ENCODE measurements at regions not wholly inside any gene's neighbourhood (a gene's known extent, or its start where the extent isn't known, plus 50 kb on each side); places are given as distances from the start of the nearest gene placed in this dataset.

DNA sequence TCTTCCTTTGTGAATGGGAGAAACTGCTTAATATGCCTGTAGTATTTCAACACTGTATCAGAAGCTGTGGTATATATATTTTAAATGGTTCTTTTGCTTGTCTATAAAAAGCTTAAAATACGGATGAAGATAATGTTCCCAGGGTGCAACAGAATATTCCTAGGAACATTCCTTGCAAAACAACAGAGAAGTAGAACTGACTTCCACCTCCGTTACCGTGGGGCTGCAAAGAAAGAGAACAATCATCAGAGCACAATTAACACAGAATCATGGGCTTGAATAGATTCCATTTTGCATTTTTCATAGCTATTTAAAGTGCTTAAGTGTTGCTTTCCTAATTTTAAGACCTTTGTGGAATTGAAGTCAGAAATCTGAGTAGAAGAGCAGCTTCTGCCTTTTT is 1227.7 kb downstream of the EFNB2 start:
- DNase-seq (ENCODE audit: low read depth), result no peak

DNA sequence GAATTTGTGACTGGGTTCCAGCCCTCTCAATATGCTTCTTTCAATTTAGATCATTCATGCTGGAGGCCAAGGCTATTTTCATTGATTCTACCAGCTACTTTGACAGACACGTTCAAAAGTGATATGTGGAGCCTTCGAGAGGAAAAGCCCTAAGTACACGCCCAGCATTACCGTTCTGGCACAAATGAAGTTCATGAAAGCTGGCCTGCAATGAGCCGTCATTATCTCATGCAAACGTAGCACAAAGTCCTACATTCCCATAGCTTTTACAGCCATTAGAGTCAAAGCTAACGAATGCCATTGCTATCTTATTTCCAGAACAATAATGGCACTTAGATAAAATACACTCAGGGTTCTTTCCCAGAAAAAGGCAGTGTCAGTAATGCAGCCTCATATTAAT is 1237.6 kb downstream of the EFNB2 start:
- DNase-seq (ENCODE audit: low read depth), result no peak

DNA sequence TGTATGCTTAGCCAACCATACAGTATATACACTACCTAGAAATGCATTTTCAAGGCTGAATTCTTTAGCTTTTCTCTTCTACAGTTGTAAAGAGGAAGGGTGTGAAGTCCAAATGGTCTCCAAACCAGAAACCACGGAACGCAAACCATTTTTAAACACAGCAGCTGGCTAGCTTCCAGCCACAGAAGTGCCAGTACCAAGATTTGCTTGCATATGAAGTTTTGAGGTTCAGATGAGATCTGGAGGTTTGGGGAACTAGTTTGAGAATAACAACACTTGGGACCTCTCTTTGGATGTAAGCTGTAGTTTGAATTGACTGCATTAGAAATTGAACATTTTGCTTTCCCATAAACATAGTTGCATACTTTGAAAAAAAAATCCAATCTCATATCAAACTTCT is 1243.5 kb downstream of the EFNB2 start:
- no peak for DNase-seq (ENCODE audit: low read depth)

DNA sequence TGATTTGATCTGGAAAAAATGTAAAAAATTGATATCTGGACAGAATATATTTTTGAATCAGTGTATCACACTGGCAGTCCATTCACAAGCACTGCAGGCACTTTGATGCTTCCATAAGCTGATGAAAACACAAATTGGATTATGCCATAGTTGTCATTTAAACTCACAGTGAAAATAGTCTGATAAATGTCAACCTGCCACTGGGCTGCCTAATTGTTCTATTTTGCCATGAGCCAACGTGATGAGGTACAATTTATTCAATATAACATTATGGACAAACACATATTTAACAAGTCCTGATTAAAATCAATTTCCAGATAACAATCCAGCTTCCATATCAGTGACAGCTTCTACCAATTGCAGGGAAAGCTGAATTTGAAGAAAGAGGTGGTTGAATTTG is 1244.9 kb downstream of the EFNB2 start:
- DNase-seq (ENCODE audit: low read depth), result no peak

DNA sequence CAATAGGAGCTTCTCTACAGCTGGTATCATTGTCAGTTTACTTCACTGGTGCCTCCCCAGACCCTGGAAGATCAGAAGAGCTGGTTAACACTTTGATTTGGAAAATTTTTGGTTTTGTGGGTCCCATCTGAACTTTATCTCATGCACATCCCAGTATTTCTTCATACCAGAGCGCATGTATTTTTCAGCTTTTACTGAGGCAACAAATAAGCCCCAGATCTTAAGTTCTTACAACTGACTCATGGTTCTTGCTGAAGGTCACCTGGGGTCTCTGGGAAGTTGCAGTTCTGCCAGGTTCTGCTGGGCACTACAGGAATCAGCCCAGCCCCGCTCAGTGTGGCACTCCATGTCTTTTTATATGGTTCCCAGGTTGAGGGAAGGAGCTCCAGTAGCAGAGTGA is 1249.9 kb downstream of the EFNB2 start:
- DNase-seq (ENCODE audit: low read depth), result no peak

DNA sequence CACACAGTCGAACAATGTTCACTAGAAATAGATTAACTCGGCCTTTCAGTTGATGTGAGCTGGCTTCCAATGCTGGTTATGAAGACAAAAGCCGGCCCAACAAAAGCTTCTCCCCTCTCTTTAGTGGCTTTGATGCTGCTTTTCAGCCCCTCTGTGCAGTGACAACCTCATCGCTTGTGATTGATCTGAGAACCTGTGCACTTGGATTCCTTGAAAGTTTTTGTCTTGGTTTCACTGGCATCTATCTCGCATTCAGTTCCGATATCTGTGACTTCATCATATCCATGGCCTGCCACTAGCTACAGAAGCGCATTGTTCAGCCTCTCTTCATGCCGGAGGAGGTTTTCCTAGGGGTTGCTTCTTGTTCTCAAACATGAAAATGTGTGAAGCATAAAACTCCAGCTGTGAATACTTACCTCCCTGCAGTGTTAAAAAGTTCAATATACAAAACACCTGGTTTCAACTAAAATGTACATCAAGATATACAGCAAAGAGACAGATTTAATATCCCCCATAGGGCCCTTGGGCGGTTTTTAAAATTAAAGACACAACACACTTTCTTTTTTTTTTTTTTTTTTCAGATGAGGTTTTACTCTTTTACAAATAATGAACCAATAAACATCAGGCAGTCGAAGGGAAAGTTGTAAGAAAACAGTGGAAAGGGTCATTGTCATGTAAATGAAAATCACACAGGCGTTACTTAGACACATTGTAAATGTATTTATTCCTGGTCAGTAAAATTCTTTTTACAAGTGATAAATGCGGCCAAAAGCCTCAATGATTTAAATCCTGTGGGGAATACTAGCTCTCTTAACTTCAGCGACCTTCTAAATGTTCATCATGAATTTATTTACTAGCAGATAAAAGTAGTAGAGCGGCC is 1252.8 kb downstream of the EFNB2 start:
- no peak for DNase-seq (ENCODE audit: low read depth)

DNA sequence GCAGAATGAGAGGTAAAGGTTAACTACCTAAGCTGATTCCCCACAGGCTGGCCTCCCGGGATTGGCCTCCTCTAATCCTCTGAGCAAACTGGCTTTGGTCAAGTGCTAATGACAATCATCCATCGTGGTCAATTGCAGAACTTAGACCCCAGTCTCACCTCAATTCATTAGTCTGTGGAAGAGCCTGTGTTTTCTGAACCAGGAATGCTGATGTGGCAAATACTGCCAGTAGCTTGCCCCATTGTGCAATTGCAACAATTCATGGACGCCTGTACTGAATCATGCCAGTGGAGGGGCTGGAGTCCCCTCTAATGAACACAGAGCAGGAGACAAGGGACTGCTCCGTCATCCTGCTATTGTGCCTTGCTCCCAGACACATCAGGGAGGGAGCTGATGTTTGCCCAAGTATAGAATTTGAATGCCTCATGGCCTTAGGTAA is 1256.5 kb downstream of the EFNB2 start:
- DNase-seq (ENCODE audit: low read depth), result no peak

DNA sequence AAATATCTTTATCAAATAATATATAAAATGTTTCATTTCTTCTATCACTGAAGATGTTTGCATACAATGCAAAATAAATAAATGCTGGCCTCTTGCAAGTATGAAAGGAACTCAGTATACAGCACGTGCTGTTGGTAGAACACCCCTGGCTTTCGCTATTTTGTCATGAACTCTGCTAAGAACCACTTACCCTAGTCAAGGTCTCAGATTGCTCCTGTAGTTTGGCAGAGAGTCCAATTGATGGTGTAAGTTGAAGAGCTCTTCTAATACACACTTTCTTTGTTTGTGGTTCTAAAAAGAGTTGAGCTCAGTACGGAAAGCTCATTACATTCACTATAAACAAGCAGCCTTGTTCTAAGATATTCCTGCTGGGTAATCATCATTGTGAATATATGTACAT is 1258.9 kb downstream of the EFNB2 start:
- DNase-seq (ENCODE audit: low read depth), result no peak

DNA sequence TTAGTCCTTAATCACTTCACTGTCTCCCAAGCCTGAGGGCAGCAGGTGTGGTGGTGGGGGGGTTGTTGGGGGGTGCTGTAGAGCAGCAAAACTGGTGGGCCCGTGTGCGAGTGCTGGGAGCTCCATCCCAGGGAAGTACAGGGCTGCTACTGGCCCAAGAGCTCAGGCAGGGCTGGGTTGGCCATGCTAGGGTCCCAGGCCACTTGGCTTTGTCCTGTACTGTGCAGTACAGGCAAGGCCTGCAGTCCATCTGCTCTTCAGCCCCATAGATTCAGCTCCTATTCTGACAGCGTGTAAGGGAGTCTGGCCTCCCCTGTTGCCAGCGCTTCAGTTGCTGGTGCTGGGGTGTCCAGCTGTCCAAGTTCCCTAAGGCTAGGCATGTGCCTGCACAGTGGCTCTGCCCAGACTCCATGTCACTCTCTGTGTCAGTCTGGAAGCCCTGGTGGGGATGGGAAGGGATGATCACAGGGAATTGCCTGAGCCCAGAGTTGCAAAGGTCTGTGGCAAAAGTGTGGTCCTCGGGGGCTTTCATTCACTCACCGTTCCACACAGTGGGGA is 1261.7 kb downstream of the EFNB2 start:
- no peak for DNase-seq (ENCODE audit: low read depth)

DNA sequence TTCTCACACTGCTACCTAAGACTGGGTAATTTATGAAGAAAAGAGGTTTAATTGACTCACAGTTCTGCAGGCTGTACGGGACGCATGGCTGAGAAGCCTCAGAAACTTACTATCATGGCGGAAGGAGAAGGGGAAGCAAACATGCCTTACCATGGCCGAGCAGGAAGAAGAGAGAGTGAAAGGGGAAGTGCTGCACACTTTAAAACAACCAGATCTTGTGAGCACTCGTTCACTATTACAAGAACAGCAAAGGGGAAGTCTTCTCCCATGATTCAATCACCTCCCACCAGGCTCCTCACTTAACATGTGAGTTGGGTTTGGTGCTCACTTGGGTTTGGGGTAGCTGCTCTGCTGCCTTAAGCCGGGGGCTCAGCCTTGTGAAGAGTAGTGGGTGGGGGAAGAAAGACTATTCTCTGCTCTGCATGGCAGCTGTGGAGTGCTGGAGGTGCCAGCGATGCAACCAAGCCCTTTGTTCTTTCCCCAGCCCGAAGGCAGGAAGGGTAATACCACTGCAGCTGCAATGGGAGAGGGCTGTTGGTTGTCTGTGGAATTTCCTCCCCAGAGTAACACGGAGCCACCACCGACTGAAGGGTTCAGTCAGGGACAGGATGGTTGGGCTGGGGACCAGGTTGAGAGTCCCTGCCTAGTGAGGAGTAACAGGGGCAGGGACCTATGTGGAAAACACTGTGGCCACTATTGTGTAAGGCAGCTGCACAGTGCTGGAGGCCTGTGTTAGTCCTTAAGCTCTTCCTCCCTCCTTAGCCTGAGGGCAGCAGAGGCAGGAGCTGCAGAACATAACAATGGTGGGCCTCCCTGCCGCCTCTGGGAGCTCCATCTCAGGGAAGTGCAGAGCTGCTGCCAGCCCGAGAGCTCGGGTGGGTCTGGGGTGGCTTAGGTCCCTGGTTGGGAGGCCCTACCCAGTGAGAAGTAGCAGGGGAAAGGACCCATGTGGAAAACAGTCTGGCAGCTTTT is 1262.5 kb downstream of the EFNB2 start:
- no peak for DNase-seq (ENCODE audit: low read depth)

DNA sequence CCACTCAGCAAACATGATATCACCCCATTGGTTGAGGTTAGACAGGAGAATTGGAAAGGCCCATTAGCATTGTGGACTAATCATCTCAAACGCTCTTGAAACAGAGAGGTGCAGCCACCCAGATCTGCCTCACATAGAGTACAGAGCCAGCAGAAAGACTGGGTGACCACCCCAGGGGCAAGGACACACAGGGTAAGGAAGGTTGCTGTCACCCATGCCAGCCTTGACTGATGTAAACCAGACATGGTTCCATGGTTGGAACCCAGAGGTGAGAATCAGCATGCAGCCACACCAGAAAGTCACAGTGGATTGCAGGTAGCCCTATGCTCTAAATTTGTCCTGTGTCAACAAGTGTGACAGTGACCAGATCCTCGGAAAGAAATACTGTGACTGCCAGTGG is 1268.8 kb downstream of the EFNB2 start:
- no peak for DNase-seq (ENCODE audit: low read depth)

DNA sequence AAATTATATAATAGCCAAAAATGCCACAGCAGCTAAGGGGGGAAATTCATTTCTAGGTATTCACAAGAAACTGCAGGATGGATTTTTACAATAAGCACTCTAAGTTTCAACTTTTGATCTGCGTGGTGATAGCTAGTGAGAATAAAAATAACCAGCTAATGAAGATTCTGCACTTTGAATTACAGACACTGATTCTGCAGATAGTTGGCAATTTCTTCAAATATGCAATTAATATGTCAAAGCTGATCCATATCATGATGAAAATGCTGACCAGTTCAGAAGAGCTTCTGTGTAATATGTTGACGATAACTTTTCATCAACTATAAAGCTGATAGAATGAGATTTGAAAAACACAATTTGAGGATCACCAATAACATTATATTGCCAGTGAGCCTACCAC is 1272.9 kb downstream of the EFNB2 start:
- no peak for DNase-seq (ENCODE audit: low read depth)

DNA sequence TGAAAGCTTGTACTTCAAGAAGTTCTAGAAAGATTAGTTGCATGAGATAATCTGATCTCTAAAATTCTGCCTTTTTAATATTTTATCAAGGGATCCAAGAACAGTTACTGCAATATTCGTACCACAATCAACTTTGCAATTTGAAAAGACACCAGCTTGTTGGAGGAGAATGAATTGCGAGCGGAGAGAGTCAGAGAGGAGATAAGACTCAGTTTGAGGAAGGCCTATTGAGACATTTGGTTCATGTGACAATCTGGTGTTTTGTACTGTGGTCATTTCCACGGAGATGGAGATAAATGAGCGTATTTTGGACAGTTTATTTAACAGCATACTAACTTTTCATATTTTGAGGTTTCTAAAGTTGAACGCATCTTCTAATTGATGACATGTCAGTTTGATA is 1276.0 kb downstream of the EFNB2 start:
- no peak for DNase-seq (ENCODE audit: low read depth)

DNA sequence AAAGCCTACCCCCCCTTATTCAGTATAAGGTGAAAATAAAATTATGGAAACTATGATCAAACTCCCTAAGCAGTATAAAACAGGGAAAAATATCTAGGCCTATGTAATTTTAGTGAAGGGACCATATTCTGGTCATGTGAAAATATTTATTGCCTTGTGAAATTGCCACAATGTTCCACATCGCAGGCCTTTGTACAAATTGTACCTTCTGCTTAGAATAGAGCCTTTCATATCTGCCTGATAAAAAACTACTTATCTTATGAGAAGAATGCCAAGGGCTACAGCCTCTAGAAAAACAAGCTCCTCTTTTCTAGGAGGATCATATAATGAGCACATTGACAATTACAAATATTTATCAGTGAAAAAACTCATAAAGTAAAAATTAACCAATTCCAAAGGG is 1280.0 kb downstream of the EFNB2 start:
- no peak for DNase-seq (ENCODE audit: low read depth)

DNA sequence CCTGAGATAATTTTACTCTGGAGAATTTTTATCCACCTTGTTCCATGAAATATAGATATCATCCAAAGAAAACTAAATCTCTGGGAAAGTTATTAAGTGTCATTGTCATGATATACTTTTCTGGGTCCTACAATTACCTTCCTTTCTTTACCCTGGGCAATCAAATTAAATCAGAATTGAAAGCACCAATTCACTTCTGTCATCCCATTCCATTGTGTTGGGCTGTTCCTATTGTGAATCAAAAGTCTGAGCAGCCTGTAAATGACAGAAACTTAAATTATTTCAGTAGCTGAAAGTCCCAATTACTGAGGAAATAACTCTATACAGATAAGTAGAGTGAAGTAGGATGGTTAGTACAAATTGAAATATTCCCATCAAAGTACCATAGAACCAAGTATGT is 1284.2 kb downstream of the EFNB2 start:
- no peak for DNase-seq (ENCODE audit: low read depth)

DNA sequence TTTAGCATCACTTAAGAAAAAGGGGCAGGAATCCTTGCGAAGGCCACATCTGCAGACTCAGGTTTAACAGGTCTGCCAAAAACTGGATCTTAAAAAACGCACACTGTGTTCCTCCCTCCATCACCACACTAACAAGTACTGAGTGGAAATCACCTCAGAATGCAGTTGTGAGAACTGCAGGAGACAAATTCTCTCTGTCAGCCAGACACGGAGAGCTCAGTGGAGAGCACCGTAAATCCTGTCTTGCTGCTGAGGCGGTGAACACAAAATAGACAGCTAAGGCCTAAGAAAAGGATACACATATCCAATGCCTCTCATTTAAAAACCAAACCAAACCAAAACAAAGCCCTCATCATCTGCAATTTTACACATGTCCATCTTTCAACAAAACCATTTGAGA is 1287.6 kb downstream of the EFNB2 start:
- DNase-seq (ENCODE audit: low read depth), result no peak

DNA sequence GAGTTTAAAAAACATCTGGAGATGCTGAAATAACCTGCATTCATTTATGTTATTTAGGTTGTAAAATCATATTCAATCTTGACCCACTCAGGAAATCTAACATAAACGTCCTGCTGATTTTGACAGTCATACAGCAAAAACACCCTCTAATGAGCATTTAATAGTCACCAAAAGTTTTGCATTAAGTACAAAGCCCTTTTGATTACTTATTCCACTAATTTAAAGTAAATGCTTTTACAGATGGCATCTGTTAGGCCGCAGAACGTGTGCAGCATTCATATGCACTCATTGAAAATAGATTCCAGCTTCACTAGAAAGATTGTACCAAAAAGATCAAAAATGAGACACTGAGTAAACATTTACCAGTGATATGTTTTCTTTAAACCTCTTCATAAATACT is 1295.1 kb downstream of the EFNB2 start:
- DNase-seq (ENCODE audit: low read depth), result no peak

DNA sequence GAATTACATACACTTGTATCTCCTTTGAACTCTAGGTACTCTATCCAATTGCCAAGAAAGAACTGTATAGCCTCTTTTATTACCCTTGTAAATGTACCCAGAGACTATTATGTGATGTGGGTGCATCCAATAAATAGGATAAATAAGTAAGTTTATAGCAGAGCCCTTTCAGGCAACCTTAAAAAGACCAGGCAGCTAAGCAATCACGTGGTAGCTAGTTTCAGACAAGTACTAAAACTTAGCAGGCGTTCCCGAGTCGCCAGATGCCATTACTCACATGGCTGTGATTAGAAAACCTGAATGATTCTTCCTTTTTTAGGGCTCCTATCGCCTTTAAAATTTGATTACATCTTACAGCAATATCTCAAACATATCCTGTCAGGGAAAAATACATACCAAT is 1303.0 kb downstream of the EFNB2 start:
- DNase-seq (ENCODE audit: low read depth), result no peak

DNA sequence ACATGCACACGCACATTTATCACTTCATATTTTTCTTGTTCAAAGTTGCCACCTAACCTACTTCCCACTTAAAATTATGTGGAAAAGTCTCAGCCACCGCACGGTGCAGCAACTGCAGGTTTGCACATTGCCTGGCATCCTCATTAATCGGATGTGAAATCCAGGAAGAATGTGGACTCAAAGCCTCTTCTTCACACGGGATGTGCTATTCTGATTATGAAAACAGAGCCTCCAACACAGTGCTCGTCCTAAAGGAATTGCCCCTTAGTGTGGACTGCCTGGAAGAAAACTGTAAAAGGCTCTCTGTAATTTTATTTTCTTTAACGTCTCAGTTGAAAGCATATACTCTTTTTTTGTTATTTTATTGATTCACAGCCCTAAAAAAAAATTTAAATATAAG is 1303.5 kb downstream of the EFNB2 start:
- DNase-seq (ENCODE audit: low read depth), result no peak

DNA sequence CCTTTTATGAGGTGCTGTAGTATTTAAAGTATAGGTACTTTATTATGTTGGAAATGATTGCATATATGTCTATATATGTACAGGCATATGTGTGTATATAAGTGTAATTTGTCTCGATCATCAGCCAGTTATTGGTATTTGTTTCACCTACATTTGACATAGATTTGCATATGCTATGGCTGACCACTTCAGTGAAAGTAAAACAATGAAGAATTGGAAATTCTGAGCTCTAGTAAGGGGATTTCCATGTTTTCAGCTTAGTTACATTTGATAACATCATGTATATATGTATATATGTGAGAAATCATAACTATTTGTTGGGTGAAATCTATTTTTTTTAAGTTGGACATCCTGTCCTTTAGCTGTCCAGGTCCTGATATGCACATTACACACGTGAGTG is 1303.9 kb downstream of the EFNB2 start:
- no peak for DNase-seq (ENCODE audit: low read depth)

DNA sequence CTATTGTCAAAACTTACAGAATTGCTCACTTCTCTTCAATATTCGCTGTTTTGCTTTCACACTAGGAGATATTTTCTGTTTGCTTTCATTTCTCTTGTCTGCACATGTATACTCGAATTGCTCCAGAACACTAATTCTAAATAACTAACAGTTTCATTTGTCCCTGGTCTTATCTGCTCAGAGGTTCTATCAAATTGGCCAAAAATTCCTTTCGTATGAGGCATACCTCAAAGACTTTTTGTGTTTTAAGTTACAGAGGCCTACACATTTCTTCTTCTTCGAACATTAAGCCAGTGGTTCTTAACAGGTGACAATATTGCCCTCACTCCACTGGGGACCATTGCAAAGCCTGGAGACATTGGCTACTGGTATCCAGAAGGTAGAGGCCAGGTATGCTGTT is 1314.6 kb downstream of the EFNB2 start:
- no peak for DNase-seq (ENCODE audit: low read depth)

DNA sequence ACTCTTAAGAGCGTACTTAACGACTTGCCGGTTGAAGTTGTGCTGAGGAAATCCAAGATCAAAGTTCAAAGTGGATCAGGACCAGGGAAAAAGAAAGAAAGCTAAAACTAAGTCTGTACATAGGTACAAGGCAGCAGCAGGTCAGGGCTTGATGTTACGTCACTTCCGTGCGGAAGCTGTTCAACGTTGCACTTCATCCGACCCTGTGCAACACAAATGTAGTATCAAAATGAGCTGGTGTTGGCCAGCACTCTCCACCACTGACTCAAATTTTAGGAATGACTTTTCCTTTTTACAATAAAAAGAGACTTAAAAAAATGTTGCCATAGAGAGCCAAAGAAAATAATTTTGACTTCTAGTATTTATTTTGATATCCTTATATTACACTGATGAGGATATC is 1315.4 kb downstream of the EFNB2 start:
- no peak for DNase-seq (ENCODE audit: low read depth)

DNA sequence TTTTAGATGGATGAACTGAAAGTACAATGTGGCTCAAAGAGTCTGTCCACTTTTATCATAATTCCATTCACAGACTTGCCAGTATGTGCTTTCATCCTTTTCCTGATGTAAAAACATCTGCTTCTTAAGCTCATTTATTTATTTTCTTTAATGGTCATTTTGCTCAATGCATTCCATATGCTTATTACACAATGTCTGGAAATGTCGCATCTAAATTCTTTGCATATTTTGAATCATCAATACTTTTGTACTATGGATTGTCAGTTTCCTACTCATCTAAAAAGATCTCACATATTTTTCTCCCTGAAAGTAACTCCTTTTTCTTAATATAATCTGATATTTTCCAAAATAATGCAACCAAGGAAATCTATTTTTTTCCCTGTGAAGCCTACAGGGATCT is 1315.8 kb downstream of the EFNB2 start:
- peak; percentile 13 for DNase-seq (ENCODE audit: low read depth)

Data from ELR (cell line).